Astrocyte of the cerebellum (primary cell): ENCODE measurements at regions not wholly inside any gene's neighbourhood (a gene's known extent, or its start where the extent isn't known, plus 50 kb on each side); places are given as distances from the start of the nearest gene placed in this dataset.

ENCODE experiments used
- DNase-seq: peaks from one replicate; pipeline ENCODE4 v3.0.0-alpha.2; 2011; ENCODE audit warnings: low read depth
- H3K4me3 ChIP-seq: 2 replicates; pipeline ENCODE4 v1.5.1; 2011; ENCODE audit warnings: mild to moderate bottlenecking, low read depth, low read length, moderate library complexity
- CTCF ChIP-seq: IDR thresholded peaks from 2 replicates; pipeline ENCODE4 v1.5.1; 2012; ENCODE audit warnings: low read length, low read depth, moderate library complexity, mild to moderate bottlenecking; ENCODE audit errors: missing control alignments
- in situ Hi-C: cut with HindIII; loops from 2 replicates; pipeline ENCODE4 v1.10.0; 2017; ENCODE audit warnings: low sequenced_read_pairs

GRCh38 chr5:176183321-176184074, 54.7 kb upstream of the SIMC1 start:
- no peak for TF ChIP-seq CTCF
- no peak for DNase-seq
- in situ Hi-C loops: no loop called here
- H3K4me3 ChIP-seq: no peak overlapping the region

GRCh38 chr5:176184608-176185132, 53.6 kb upstream of the SIMC1 start:
- TF ChIP-seq CTCF: no peak
- in situ Hi-C loops: no loop called here
- H3K4me3 ChIP-seq: no peak overlapping the region
- DNase-seq: no peak

DNA sequence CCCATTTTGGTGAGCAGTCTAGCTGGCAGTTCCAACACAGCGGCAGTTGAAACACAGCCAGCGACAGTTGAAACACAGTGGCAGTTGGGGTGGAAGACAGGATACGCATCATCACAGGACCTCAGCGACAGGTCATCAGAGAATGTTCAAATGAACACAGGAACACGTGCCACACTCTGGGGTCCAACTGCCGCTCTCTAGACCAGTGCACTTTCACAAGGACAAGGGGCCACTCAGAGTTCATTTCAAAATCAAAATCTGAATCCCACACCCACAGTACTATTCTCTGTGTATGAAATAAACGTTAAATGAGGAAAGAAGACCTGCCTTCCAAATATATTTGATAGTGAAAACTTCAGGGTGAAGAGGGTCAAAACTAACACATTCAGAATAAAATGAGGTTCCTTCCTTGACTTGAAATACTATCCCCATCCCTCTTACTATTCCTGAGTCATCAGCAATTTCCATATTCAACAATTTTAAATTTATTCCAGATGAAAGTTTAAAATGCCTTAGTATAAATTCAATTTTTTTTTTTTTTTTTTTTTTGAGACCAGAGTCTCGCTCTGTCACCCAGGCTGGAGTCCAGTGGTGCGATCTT, 53.0 kb upstream of the SIMC1 start:
- no peak for TF ChIP-seq CTCF
- in situ Hi-C loops: no loop called here
- no peak overlapping the region for H3K4me3 ChIP-seq
- DNase-seq: no peak

- H3K4me3 ChIP-seq: no peak overlapping the region
- DNase-seq: no peak
- in situ Hi-C loops: no loop called here
- no peak for TF ChIP-seq CTCF
Observed at GRCh38 chr5:176186107-176186506, 52.1 kb upstream of the SIMC1 start.

GRCh38 chr5:176187276-176188062, 50.8 kb upstream of the SIMC1 start:
- no peak for DNase-seq

More at GRCh38 chr5:176187276-176188062, 50.8 kb upstream of the SIMC1 start:
- no peak overlapping the region for H3K4me3 ChIP-seq
- no peak for TF ChIP-seq CTCF
- in situ Hi-C loops: no loop called here
